Thoracic aorta (tissue), 2 donors: ENCODE measurements at regions not wholly inside any gene's neighbourhood (a gene's known extent, or its start where the extent isn't known, plus 50 kb on each side); places are given as distances from the start of the nearest gene placed in this dataset.

ENCODE experiments used
- ATAC-seq: fragments of 150-250 bp; one replicate; pipeline ENCODE4 v1.8.0; 2017; ENCODE audit warnings: low read depth; ENCODE audit not compliant: insufficient number of reproducible peaks, low FRiP score
- DNase-seq: peaks from one replicate; pipeline ENCODE4 v3.0.0-alpha.2; 2020; ENCODE audit warnings: low spot score
- H3K27ac ChIP-seq, 2 donors: fragments of 200-600 bp; sonication (generic); 1 replicate in 1 of 2; 2 replicates in 1 of 2; pipeline ENCODE4 v1.5.1; 2016; ENCODE audit warnings: mild to moderate bottlenecking in 2 of 2, moderate library complexity in 2 of 2
- H3K27me3 ChIP-seq: fragments of 200-600 bp; sonication (generic); replicated peaks from 2 replicates; pipeline ENCODE4 v1.6.0; 2016; ENCODE audit warnings: mild to moderate bottlenecking; ENCODE audit not compliant: insufficient read depth
- H3K36me3 ChIP-seq: fragments of 200-600 bp; sonication (generic); one replicate; pipeline ENCODE4 v1.5.1; 2016
- H3K4me1 ChIP-seq, 2 donors: fragments of 200-600 bp; sonication (generic); 1 replicate in 1 of 2; 2 replicates in 1 of 2; pipeline versions ENCODE4 v1.5.1 to v1.6.0; 2016; ENCODE audit warnings: low read depth in 2 of 2, mild to moderate bottlenecking in 1 of 2; ENCODE audit not compliant: control insufficient read depth in 1 of 2
- H3K4me3 ChIP-seq: fragments of 200-600 bp; sonication (generic); 2 replicates; pipeline ENCODE4 v1.5.1; 2016; ENCODE audit warnings: mild to moderate bottlenecking
- H3K9me3 ChIP-seq: fragments of 200-600 bp; sonication (generic); 2 replicates; pipeline ENCODE4 v1.5.1; 2016
- CTCF ChIP-seq: fragments of 200-600 bp; sonication (generic); IDR thresholded peaks from one replicate; pipeline ENCODE4 v1.5.1; 2019; ENCODE audit warnings: antibody characterized with exemption

- Histone ChIP-seq H3K36me3 (no peaks in the 10 kb centered on the region), H3K9me3 (no peaks in the 10 kb centered on the region), H3K27ac (peak overlapping the region in 1 of 2 donors; percentile 85), H3K4me1 (peaks cover 31 to 64% of the 10 kb centered on the region in 2 donors), H3K4me3 (no peak overlapping the region), H3K27me3 (no peaks in the 10 kb centered on the region)
- no peak for TF ChIP-seq CTCF
- DNase-seq (no peak), ATAC-seq (no peak)
These were observed 119.2 kb upstream of the NCOR2 start for GRCh38 chr12:124686370-124687173.

- peak overlapping the region; percentile 60 for H3K4me3 ChIP-seq
- peaks cover 33 to 71% of the 10 kb centered on the region in 2 donors for H3K4me1 ChIP-seq
- DNase-seq (no peak), ATAC-seq (no peak)
- peak overlapping the region; percentile 71 to 85 for H3K27ac ChIP-seq
- no peaks in the 10 kb centered on the region for H3K36me3 ChIP-seq
- H3K9me3 ChIP-seq: no peaks in the 10 kb centered on the region
- H3K27me3 ChIP-seq: no peaks in the 10 kb centered on the region
- no peak for TF ChIP-seq CTCF
These were observed 118.4 kb upstream of the NCOR2 start for GRCh38 chr12:124685689-124686369.

GRCh38 chr12:124684971-124685688 is 117.7 kb upstream of the NCOR2 start:
- H3K36me3 ChIP-seq: no peaks in the 10 kb centered on the region
- peaks cover 33 to 78% of the 10 kb centered on the region in 2 donors for H3K4me1 ChIP-seq
- no peaks in the 10 kb centered on the region for H3K9me3 ChIP-seq
- ATAC-seq (peak; percentile 23), DNase-seq (no peak)
- no peak for TF ChIP-seq CTCF
- H3K27me3 ChIP-seq: no peaks in the 10 kb centered on the region
- peak overlapping the region; percentile 71 to 85 for H3K27ac ChIP-seq
- peak overlapping the region; percentile 60 for H3K4me3 ChIP-seq

DNA sequence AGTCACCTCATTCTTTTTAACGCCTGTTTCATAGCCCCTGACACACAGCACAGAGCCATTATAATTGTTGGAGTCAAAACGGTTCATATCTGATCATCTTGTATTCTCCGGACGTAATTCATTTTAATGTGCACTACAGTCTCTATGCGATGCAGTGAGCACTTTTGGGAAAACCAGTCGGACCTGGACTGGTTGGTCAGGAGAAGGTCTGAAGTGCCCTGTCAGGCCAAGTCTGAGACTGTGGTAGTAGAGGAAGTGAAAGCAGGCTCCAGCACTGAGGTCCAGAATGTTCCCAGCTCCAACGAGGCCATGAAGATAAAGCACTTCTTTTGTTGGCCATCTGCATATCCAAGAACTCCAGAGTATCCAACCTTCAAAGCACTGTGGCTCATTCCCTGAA is 117.1 kb upstream of the NCOR2 start:
- Histone ChIP-seq H3K4me3 (peak overlapping the region; percentile 60), H3K27me3 (no peaks in the 10 kb centered on the region), H3K4me1 (peaks cover 37 to 85% of the 10 kb centered on the region in 2 donors), H3K27ac (peak overlapping the region; percentile 71 to 85), H3K9me3 (no peaks in the 10 kb centered on the region), H3K36me3 (no peaks in the 10 kb centered on the region)
- ATAC-seq (no peak), DNase-seq (no peak)
- TF ChIP-seq CTCF: no peak
